HS-27A (cell line): ENCODE measurements at regions not wholly inside any gene's neighbourhood (a gene's known extent, or its start where the extent isn't known, plus 50 kb on each side); places are given as distances from the start of the nearest gene placed in this dataset.

Experiments
- DNase-seq: peaks from one replicate; pipeline ENCODE4 v3.0.0-alpha.2; 2012; ENCODE audit warnings: low read depth, missing footprints

- no peak for DNase-seq
Observed at GRCh38 chr1:94591823-94592570, 50.4 kb upstream of the F3 start.
